HCT116 (cell line): ENCODE measurements at regions not wholly inside any gene's neighbourhood (a gene's known extent, or its start where the extent isn't known, plus 50 kb on each side); places are given as distances from the start of the nearest gene placed in this dataset.

ENCODE experiments used
- CEBPB ChIP-seq: IDR thresholded peaks from 2 replicates; pipeline ENCODE4 v1.6.1; 2012; ENCODE audit warnings: low read depth
- EGR1 ChIP-seq: IDR thresholded peaks from 2 replicates; pipeline ENCODE4 v1.6.1; 2012; ENCODE audit warnings: low read depth
- EZH2 ChIP-seq: fragments of 200-600 bp; sonication (generic); IDR thresholded peaks from 2 replicates; pipeline ENCODE4 v1.6.1; 2017; ENCODE audit warnings: antibody characterized with exemption, mixed run types
- JUND ChIP-seq: IDR thresholded peaks from 2 replicates; pipeline ENCODE4 v1.6.1; 2012
- POLR2A ChIP-seq: IDR thresholded peaks from 2 replicates; pipeline ENCODE4 v1.7.0; 2011; ENCODE audit warnings: borderline replicate concordance; ENCODE audit not compliant: insufficient read depth, insufficient read length; ENCODE audit errors: extremely low read depth
- POLR2AphosphoS5 ChIP-seq: IDR thresholded peaks from 2 replicates; pipeline ENCODE4 v1.6.1; 2011; ENCODE audit warnings: mild to moderate bottlenecking, low read depth, low read length, moderate library complexity
- TCF7L2 ChIP-seq: IDR thresholded peaks from 2 replicates; pipeline ENCODE4 v1.7.0; 2011; ENCODE audit warnings: borderline replicate concordance, inconsistent platforms; ENCODE audit not compliant: insufficient read depth, insufficient read length; ENCODE audit errors: extremely low read depth
- YY1 ChIP-seq: IDR thresholded peaks from 2 replicates; pipeline ENCODE4 v1.6.1; 2011; ENCODE audit warnings: low read length, low read depth, moderate library complexity, mild to moderate bottlenecking; ENCODE audit not compliant: insufficient replicate concordance; ENCODE audit errors: extremely low read depth
- TF ChIP-seq, protein P1 (sequence below), 3 experiments: fragments of 200-600 bp in 1 of 3; sonication (generic) in 1 of 3; IDR thresholded peaks in 2 of 3; conservative IDR thresholded peaks in 1 of 3; 2 replicates each; pipeline ENCODE4 v1.5.1; 2012 to 2017; ENCODE audit warnings: low read depth in 2 of 3, low read length in 2 of 3, antibody characterized with exemption in 1 of 3, borderline replicate concordance in 1 of 3, control low read depth in 1 of 3, mild to moderate bottlenecking in 1 of 3, mixed read lengths in 1 of 3, mixed run types in 1 of 3, moderate library complexity in 1 of 3; ENCODE audit not compliant: insufficient read depth in 1 of 3
- TF ChIP-seq, protein P2 (sequence below): IDR thresholded peaks from 2 replicates; pipeline ENCODE4 v1.6.1; 2012; ENCODE audit warnings: low read depth
- TF ChIP-seq, protein P3 (sequence below): IDR thresholded peaks from 2 replicates; pipeline ENCODE4 v1.6.1; 2011; ENCODE audit warnings: mild to moderate bottlenecking, low read length, moderate library complexity; ENCODE audit not compliant: insufficient replicate concordance; ENCODE audit errors: extremely low read depth

DNA sequence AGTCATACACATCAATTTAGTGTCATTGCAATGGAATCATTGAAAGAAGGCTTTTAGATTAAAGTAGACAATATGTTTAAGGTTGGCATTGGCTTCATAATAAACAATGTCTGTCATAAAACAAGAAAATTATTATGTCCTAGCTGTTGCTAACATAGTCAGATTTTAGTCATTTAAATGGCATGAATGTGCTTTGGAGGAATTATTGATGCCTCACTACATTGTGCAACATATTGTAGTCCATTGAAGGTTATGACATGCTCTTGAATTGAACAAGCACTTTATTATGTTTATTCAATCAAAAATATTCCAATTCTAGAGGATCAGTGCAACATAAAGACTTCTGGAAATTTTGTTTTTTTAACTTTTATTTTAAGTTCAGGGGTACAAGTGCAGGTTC, 489.8 kb upstream of the AMOT start:
- TF ChIP-seq, protein P1, sequence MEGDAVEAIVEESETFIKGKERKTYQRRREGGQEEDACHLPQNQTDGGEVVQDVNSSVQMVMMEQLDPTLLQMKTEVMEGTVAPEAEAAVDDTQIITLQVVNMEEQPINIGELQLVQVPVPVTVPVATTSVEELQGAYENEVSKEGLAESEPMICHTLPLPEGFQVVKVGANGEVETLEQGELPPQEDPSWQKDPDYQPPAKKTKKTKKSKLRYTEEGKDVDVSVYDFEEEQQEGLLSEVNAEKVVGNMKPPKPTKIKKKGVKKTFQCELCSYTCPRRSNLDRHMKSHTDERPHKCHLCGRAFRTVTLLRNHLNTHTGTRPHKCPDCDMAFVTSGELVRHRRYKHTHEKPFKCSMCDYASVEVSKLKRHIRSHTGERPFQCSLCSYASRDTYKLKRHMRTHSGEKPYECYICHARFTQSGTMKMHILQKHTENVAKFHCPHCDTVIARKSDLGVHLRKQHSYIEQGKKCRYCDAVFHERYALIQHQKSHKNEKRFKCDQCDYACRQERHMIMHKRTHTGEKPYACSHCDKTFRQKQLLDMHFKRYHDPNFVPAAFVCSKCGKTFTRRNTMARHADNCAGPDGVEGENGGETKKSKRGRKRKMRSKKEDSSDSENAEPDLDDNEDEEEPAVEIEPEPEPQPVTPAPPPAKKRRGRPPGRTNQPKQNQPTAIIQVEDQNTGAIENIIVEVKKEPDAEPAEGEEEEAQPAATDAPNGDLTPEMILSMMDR (IDR thresholded peaks at IDR 0.05 in 2 of 3, conservative IDR thresholded peaks at IDR 0.05 in 1 of 3; ENCODE audit: borderline replicate concordance in 1 of 3, insufficient read depth in 1 of 3, low read depth in 2 of 3, low read length in 2 of 3), result no peak
- TF ChIP-seq EZH2 (no peak), POLR2A (no peak), EGR1 (no peak), POLR2AphosphoS5 (no peak), JUND (no peak), CEBPB (no peak), YY1 (no peak), TCF7L2 (no peak)
- TF ChIP-seq, protein P2, sequence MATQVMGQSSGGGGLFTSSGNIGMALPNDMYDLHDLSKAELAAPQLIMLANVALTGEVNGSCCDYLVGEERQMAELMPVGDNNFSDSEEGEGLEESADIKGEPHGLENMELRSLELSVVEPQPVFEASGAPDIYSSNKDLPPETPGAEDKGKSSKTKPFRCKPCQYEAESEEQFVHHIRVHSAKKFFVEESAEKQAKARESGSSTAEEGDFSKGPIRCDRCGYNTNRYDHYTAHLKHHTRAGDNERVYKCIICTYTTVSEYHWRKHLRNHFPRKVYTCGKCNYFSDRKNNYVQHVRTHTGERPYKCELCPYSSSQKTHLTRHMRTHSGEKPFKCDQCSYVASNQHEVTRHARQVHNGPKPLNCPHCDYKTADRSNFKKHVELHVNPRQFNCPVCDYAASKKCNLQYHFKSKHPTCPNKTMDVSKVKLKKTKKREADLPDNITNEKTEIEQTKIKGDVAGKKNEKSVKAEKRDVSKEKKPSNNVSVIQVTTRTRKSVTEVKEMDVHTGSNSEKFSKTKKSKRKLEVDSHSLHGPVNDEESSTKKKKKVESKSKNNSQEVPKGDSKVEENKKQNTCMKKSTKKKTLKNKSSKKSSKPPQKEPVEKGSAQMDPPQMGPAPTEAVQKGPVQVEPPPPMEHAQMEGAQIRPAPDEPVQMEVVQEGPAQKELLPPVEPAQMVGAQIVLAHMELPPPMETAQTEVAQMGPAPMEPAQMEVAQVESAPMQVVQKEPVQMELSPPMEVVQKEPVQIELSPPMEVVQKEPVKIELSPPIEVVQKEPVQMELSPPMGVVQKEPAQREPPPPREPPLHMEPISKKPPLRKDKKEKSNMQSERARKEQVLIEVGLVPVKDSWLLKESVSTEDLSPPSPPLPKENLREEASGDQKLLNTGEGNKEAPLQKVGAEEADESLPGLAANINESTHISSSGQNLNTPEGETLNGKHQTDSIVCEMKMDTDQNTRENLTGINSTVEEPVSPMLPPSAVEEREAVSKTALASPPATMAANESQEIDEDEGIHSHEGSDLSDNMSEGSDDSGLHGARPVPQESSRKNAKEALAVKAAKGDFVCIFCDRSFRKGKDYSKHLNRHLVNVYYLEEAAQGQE, result no peak
- TF ChIP-seq, protein P3, sequence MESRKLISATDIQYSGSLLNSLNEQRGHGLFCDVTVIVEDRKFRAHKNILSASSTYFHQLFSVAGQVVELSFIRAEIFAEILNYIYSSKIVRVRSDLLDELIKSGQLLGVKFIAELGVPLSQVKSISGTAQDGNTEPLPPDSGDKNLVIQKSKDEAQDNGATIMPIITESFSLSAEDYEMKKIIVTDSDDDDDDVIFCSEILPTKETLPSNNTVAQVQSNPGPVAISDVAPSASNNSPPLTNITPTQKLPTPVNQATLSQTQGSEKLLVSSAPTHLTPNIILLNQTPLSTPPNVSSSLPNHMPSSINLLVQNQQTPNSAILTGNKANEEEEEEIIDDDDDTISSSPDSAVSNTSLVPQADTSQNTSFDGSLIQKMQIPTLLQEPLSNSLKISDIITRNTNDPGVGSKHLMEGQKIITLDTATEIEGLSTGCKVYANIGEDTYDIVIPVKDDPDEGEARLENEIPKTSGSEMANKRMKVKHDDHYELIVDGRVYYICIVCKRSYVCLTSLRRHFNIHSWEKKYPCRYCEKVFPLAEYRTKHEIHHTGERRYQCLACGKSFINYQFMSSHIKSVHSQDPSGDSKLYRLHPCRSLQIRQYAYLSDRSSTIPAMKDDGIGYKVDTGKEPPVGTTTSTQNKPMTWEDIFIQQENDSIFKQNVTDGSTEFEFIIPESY, result no peak
